RPMI8226 (cell line): ENCODE measurements at regions not wholly inside any gene's neighbourhood (a gene's known extent, or its start where the extent isn't known, plus 50 kb on each side); places are given as distances from the start of the nearest gene placed in this dataset.
"Not testable (repeated sequence)": the region's sequence is repeated elsewhere in the genome, so short reads cannot be mapped to it uniquely, and the experiment has no call there.

Experiments used
- DNase-seq: peaks from one replicate; pipeline ENCODE4 v3.0.0-alpha.2; 2015

DNA sequence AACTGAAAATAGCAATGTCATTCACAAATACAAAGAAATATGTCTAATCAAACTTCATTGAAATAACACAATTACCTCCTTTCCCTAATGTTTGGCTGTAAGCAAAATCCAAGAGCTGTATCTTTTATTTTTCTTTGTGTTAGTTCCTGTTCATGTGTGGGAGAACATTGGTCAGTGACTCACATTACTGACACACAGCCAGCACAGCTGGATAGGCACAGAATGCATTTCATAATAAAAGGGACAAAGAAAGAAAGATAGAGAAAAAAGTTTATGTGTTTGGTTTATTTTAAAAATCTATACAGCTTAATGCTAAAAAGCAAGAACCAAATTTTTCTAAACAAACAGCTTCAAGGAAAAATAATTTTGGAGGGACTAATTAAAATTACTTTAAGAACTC, 185.6 kb upstream of the COL3A1 start:
- no peak for DNase-seq

DNA sequence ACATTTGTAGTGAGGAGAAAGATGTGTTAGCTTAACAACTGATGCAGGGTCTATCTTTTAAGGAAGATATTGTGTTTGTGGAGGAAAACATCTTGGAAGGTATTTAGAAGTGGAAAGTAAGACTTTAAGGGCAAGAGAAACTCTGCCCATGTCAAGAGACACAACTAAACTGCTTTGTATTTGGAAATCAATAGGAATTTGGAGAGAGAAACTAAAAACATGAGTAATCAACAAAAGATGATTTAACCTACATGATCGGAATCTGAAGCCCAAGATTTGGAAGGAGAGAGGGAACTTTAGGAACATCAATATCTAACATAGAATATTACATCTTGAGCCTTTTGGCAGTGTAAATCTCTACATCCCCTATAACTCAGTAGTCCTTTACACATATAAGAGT, 184.2 kb upstream of the COL3A1 start:
- no peak for DNase-seq

DNA sequence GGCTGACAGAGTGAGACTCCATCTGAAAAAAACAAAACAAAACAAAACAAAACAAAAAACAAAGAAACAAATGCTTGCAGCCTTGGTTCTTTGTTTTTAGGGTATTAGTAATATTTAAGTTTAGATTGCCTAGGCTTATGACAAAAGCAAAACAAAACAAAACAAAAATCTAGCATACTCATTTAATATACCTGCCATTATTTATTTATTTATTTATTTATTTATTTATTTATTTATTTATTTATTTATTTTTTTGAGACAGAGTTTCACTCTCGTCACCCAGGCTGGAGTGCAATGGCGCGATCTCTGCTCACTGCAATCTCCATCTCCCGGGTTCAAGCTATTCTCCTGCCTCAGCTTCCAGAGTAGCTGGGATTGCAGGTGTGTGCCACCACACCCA, 179.7 kb upstream of the COL3A1 start:
- DNase-seq: not testable (repeated sequence)

GRCh38 chr2:188795762-188796161, 178.4 kb upstream of the COL3A1 start:
- DNase-seq: no peak

GRCh38 chr2:188797371-188797770, 176.8 kb upstream of the COL3A1 start:
- no peak for DNase-seq

DNA sequence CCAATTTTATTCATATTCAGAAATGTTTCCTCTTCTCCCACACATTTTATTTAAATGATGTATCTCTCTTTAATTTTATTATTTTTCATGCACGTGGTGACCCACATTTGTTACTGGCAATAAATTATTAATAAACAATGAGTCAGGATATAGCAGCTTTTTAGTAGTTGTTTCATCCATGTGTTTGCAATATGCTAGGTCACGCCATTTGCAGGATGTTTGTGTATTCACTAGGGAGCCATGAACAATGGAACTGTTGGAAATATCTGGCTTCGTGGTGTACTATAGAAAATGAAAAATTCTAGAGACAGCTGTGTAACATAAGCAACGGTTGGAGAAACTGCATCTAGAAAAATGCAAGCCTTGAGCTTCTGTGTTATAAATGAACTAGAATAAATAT, 176.0 kb upstream of the COL3A1 start:
- no peak for DNase-seq

GRCh38 chr2:188805219-188805618, 169.0 kb upstream of the COL3A1 start:
- no peak for DNase-seq

DNA sequence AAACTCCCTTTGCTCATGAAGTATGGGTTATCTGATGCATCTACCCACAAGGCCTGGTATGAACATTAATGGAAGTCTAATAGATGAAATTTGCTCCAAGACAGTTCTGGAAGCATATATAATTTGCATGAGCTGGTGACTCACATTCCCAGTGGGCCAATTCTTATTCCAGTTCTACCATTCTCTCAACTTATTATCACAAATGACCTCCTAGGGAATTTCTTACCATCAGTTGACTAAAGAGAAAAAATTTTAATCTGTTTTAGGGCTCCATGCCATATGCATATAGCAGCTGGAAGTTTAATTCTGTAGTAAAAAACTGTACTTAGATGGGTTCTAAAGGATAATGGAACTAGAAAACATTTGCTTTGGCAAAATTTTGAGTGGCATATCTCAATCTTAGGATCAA, 165.2 kb upstream of the COL3A1 start:
- no peak for DNase-seq

GRCh38 chr2:188810586-188810985, 163.6 kb upstream of the COL3A1 start:
- no peak for DNase-seq

DNA sequence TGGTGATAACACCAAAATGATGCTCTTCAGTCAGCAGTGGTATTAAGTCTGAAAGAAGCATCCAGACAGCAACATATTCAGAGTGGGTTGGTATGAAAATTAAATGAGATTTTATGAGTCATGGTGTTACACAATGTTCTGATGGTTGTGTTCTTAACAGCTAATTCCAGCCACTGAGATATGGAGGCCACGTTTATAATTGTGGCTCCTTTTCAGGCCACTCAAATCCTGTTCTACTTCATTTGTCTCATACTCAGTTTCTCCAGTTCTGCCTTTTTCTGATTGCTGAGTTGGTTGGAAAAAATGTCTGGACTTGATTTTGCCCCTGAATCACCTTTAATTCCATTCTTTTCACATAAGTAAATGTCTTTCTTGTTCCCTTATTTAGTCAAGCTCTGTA, 162.7 kb upstream of the COL3A1 start:
- no peak for DNase-seq

DNA sequence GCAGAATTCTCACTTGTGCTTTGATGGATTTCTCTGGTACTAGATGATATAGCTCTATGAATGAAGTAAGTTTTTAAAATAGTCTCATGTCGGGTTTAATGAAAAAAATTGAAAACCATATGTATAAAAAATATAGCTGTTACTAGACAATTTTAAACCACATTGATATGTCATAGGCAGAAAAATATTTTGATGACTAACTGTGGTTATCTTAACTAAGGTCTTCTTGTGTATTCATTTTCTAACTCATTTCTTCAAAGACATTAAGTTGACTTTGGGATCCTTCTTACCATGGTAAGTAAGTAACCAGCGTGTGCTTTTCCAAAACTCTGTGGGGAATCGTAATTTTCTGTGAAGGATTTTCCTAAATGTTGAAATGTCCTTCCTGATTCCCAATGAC, 160.9 kb upstream of the COL3A1 start:
- no peak for DNase-seq

DNA sequence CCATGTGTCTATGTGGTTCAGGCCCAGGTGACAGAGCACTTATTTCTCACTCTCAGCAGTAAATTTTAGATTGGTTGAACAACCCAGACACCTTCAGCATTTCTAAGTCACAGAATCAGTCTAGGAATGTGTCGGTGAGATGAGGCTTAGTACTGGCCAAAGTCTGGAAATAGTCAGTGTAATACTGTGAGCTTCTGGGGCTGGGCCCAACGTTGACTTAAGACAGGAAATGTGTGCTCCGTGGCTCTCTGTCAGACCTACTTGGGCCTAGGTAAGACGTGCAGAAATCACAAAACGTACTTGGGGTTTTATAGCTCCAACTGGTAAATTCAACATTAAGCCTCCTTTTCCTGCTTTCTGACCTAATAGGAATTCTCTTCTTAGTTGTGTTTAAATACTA, 160.3 kb upstream of the COL3A1 start:
- DNase-seq: no peak

DNA sequence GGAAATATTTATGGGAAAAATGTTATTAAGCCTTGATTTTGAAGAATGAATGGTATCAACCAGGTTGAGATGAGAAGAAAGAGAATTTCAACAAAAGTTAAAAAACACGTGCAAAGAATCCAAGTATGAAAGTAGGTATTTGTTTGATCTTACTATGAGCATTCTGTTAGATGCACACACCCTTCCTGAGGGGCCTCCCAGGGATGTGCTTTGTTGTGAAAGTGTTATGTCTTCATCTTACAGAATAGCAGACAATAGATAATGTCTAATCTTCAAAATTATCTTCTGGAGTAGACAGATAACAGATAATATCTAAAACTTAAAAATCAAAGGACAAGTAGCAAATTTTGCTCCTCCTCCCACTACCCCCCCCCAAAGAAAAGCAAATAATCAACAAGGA, 155.2 kb upstream of the COL3A1 start:
- DNase-seq: no peak

- no peak for DNase-seq
These were observed 154.4 kb upstream of the COL3A1 start for GRCh38 chr2:188819792-188820191.

GRCh38 chr2:188820576-188820975, 153.6 kb upstream of the COL3A1 start:
- no peak for DNase-seq

DNA sequence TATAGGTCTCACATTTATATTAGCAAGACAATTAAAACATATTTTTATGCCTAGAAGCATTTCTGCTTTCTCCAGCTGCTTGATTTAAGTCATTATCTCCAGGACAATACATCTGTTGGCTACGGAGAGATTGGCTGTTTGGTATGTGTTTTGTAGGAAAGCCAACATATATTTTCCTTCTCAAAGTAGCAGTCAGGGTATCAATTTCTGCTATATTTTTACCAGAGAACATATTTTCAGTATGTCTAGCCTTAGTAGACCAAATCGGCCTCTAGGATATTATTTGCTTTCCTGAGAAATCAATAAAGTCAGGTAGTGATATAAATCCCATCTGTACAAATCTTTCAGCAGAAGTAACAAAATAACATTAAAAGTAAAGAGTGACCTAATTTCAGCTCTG, 150.0 kb upstream of the COL3A1 start:
- DNase-seq: no peak

GRCh38 chr2:188833331-188833730, 140.8 kb upstream of the COL3A1 start:
- DNase-seq: no peak

- DNase-seq: no peak
These were observed 140.4 kb upstream of the COL3A1 start for GRCh38 chr2:188833799-188834198.

GRCh38 chr2:188835006-188835405, 139.2 kb upstream of the COL3A1 start:
- no peak for DNase-seq

- no peak for DNase-seq
These were observed 138.4 kb upstream of the COL3A1 start for GRCh38 chr2:188835821-188836220.

- no peak for DNase-seq
These were observed 128.5 kb upstream of the COL3A1 start for GRCh38 chr2:188845692-188846091.

- no peak for DNase-seq
These were observed 125.2 kb upstream of the COL3A1 start for GRCh38 chr2:188848887-188849435.

- DNase-seq: no peak
These were observed 123.4 kb upstream of the COL3A1 start for GRCh38 chr2:188850786-188851185.

DNA sequence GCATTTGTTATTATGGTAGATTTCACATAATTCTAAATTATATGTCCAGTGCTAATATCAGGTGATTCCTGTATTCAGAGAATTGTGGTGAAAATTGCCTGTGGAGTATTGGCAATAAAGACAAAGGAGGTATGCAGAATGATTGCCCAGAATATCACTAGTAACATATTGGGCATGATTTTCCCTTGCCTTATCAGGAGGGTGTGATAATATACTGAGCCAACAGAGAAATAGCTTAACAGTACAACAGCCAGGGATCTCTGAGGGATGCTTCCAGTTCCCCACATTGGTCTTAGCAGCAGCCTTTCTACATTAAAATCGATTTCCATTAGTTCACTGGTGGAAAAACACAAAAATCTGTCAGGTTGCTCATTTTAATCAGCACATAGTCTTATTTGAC, 122.9 kb upstream of the COL3A1 start:
- DNase-seq: no peak

DNA sequence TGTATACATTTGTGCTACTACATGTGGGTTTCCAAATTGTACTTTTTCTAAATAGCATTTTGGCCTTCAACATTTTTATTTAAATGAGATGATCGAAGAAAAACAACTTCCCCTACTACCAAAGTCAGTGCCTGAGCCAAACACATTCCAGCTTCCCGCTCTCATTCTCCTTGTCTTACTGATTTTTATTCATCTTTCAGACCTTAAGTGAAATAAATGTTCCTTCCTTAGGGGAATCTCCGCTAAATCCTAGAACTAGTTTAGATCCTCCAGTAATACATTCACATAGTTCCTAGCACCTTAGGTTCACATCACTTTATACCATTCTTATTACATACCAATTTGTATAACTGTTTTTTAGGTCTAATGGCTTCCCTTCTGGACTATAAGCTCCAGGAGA, 122.3 kb upstream of the COL3A1 start:
- no peak for DNase-seq

GRCh38 chr2:188852772-188853171, 121.4 kb upstream of the COL3A1 start:
- no peak for DNase-seq
